IMR-90 (cell line): ENCODE measurements at regions not wholly inside any gene's neighbourhood (a gene's known extent, or its start where the extent isn't known, plus 50 kb on each side); places are given as distances from the start of the nearest gene placed in this dataset.

Experiments
- ATAC-seq: fragments of 200-7000 bp; cut with Tn5 transposase; 2 replicates; pipeline ENCODE4 v1.9.1; 2020; ENCODE audit warnings: low read depth, mild to moderate bottlenecking, moderate library complexity
- BruUV-seq: library from RNA; stranded (reverse); fragments of 400-500 nt; replicated peaks from 2 replicates; lab custom pipeline; 2021; lab: Mats Ljungman, UMichigan
- CTCF ChIA-PET: fragments of 300-600 bp; formaldehyde crosslinking; extraction: SDS; loops from one replicate; lab custom pipeline; 2021; ENCODE audit warnings: antibody characterized with exemption; lab: Yijun Ruan, JAX
- POLR2A ChIA-PET: fragments of 300-600 bp; sonication (Branson Sonifier 250); formaldehyde crosslinking; loops from one replicate; lab custom pipeline; 2022; ENCODE audit warnings: antibody characterized with exemption; ENCODE audit not compliant: unreplicated experiment; lab: Charles Lee
- DNase-seq: peaks from one replicate; pipeline ENCODE4 v3.0.0; 2013
- H2AFZ ChIP-seq: replicated peaks from 2 replicates; pipeline ENCODE3; 2013; ENCODE audit warnings: low read length, mild to moderate bottlenecking; ENCODE audit not compliant: poor library complexity
- H2AK5ac ChIP-seq: 2 replicates; pipeline ENCODE4 v1.6.1; 2013; ENCODE audit warnings: low read depth, low read length, inconsistent platforms
- H2AK9ac ChIP-seq: replicated peaks from 2 replicates; pipeline ENCODE3; 2013; ENCODE audit warnings: mild to moderate bottlenecking, low read depth, low read length, moderate library complexity; ENCODE audit not compliant: poor library complexity
- H2BK120ac ChIP-seq: 2 replicates; pipeline ENCODE4 v1.6.1; 2013; ENCODE audit warnings: low read depth, low read length, inconsistent platforms
- H2BK15ac ChIP-seq: 3 replicates; pipeline ENCODE4 v1.6.1; 2013; ENCODE audit warnings: low read depth, low read length, inconsistent platforms
- H2BK20ac ChIP-seq: 2 replicates; pipeline ENCODE4 v1.6.1; 2013; ENCODE audit warnings: low read depth, mild to moderate bottlenecking, inconsistent platforms, low read length, moderate library complexity
- H2BK5ac ChIP-seq: 2 replicates; pipeline ENCODE4 v1.6.1; 2013; ENCODE audit warnings: mild to moderate bottlenecking, low read depth, low read length, inconsistent platforms; ENCODE audit not compliant: poor library complexity, severe bottlenecking
- H3K14ac ChIP-seq: replicated peaks from 2 replicates; pipeline ENCODE4 v1.6.1; 2013; ENCODE audit warnings: low read depth, low read length, inconsistent platforms
- H3K18ac ChIP-seq: 2 replicates; pipeline ENCODE4 v1.6.1; 2013; ENCODE audit warnings: low read depth, low read length, control low read depth
- H3K23ac ChIP-seq: 2 replicates; pipeline ENCODE4 v1.6.1; 2013; ENCODE audit warnings: low read depth, low read length, inconsistent platforms
- H3K27ac ChIP-seq: 2 replicates; pipeline ENCODE4 v1.5.1; 2013; ENCODE audit warnings: mild to moderate bottlenecking, control low read depth, low read length; ENCODE audit not compliant: insufficient read depth
- H3K27me3 ChIP-seq: 2 replicates; pipeline ENCODE4 v1.6.1; 2013; ENCODE audit warnings: low read length; ENCODE audit not compliant: control insufficient read depth, insufficient read depth
- H3K36me3 ChIP-seq: 2 replicates; pipeline ENCODE4 v1.6.1; 2013; ENCODE audit warnings: low read length, mixed read lengths; ENCODE audit not compliant: control insufficient read depth, insufficient read depth
- H3K4ac ChIP-seq: 2 replicates; pipeline ENCODE4 v1.6.1; 2013; ENCODE audit warnings: low read depth, low read length, inconsistent platforms
- H3K4me1 ChIP-seq: 2 replicates; pipeline ENCODE4 v1.6.1; 2013; ENCODE audit warnings: low read length, mixed read lengths; ENCODE audit not compliant: control insufficient read depth, insufficient read depth
- H3K4me2 ChIP-seq: 2 replicates; pipeline ENCODE4 v1.6.1; 2013; ENCODE audit warnings: low read depth, mild to moderate bottlenecking, control low read depth, low read length, moderate library complexity
- H3K4me3 ChIP-seq: 2 replicates; pipeline ENCODE4 v1.5.1; 2013; ENCODE audit warnings: low read depth, mild to moderate bottlenecking, control low read depth, low read length, moderate library complexity; ENCODE audit not compliant: insufficient read depth
- H3K56ac ChIP-seq: 2 replicates; pipeline ENCODE4 v1.6.1; 2013; ENCODE audit warnings: low read length, inconsistent platforms; ENCODE audit not compliant: insufficient read depth; ENCODE audit errors: extremely low read depth
- H3K79me1 ChIP-seq, 2 experiments: 2 replicates each; pipeline ENCODE4 v1.6.1; 2013; ENCODE audit warnings: low read length in 2 of 2, inconsistent platforms in 1 of 2, low read depth in 1 of 2
- H3K9ac ChIP-seq: 2 replicates; pipeline ENCODE4 v1.6.1; 2013; ENCODE audit warnings: low read depth, low read length, control low read depth
- H3K9me1 ChIP-seq: 2 replicates; pipeline ENCODE4 v1.6.1; 2013; ENCODE audit warnings: low read length, inconsistent platforms; ENCODE audit not compliant: insufficient read depth
- H3K9me3 ChIP-seq: 2 replicates; pipeline ENCODE4 v1.6.1; 2013; ENCODE audit warnings: low read length; ENCODE audit not compliant: control insufficient read depth, insufficient read depth
- H4K20me1 ChIP-seq: 2 replicates; pipeline ENCODE4 v1.6.1; 2013; ENCODE audit warnings: low read length, inconsistent platforms; ENCODE audit not compliant: insufficient read depth
- H4K5ac ChIP-seq: 2 replicates; pipeline ENCODE4 v1.6.1; 2013; ENCODE audit warnings: mild to moderate bottlenecking, low read depth, low read length, control low read depth
- H4K8ac ChIP-seq, 2 experiments: 2 replicates each; pipeline ENCODE4 v1.6.1; 2013; ENCODE audit warnings: low read depth in 2 of 2, low read length in 2 of 2, control low read depth in 1 of 2, inconsistent platforms in 1 of 2
- H4K91ac ChIP-seq: 2 replicates; pipeline ENCODE4 v1.6.1; 2013; ENCODE audit warnings: low read depth, low read length, inconsistent platforms; ENCODE audit not compliant: insufficient read depth
- CHD1 ChIP-seq: IDR thresholded peaks from 2 replicates; pipeline ENCODE4 v1.6.1; 2012; ENCODE audit warnings: low read depth, low read length, improper control_type of control experiment
- ELK1 ChIP-seq: fragments of 150-350 bp; IDR thresholded peaks from 2 replicates; pipeline ENCODE4 v1.6.1; 2016; ENCODE audit warnings: low read depth, mild to moderate bottlenecking, low read length, moderate library complexity, borderline replicate concordance
- MAFK ChIP-seq: IDR thresholded peaks from 2 replicates; pipeline ENCODE4 v1.6.1; 2012; ENCODE audit warnings: low read depth, low read length, improper control_type of control experiment
- MAZ ChIP-seq: IDR thresholded peaks from 2 replicates; pipeline ENCODE4 v1.6.1; 2012; ENCODE audit warnings: low read depth, mild to moderate bottlenecking, low read length, improper control_type of control experiment, moderate library complexity, borderline replicate concordance
- MXI1 ChIP-seq: IDR thresholded peaks from 2 replicates; pipeline ENCODE4 v1.6.1; 2012; ENCODE audit warnings: low read depth, mild to moderate bottlenecking, low read length, moderate library complexity, borderline replicate concordance
- POLR2A ChIP-seq: IDR thresholded peaks from 2 replicates; pipeline ENCODE4 v1.6.1; 2012; ENCODE audit warnings: mild to moderate bottlenecking, low read depth, low read length
- RAD21 ChIP-seq: IDR thresholded peaks from 2 replicates; pipeline ENCODE4 v1.6.1; 2012; ENCODE audit warnings: low read length, improper control_type of control experiment
- RFX5 ChIP-seq: IDR thresholded peaks from 2 replicates; pipeline ENCODE4 v1.8.0; 2012; ENCODE audit warnings: low read depth, mild to moderate bottlenecking, low read length, moderate library complexity
- SMC3 ChIP-seq: fragments of 150-350 bp; IDR thresholded peaks from 2 replicates; pipeline ENCODE4 v1.6.1; 2016; ENCODE audit warnings: low read depth, mild to moderate bottlenecking, antibody characterized with exemption, low read length, moderate library complexity
- WGBS, 2 experiments: methylation state at CpG; one replicate each; pipeline versions ENCODE4 v1.1.5 to v1.1.7; 2013; ENCODE audit warnings: missing lambda C conversion rate in 2 of 2; ENCODE audit not compliant: insufficient read length in 1 of 2; ENCODE audit errors: extremely low coverage in 2 of 2; 5-methylcytosine and 5-hydroxymethylcytosine counted together
- dilution Hi-C: fragments of 300-500 bp; cut with HindIII; formaldehyde crosslinking; loops from one replicate; pipeline ENCODE4 v1.14.3; 2018; ENCODE audit warnings: low sequenced_read_pairs; ENCODE audit not compliant: unreplicated experiment
- in situ Hi-C: fragments of 300-500 bp; cut with MboI; formaldehyde crosslinking; loops from 3 replicates; pipeline ENCODE4 v1.14.3; 2019; ENCODE audit warnings: low sequenced_read_pairs, inconsistent platforms, mixed read lengths
- intact Hi-C: fragments of 100-400 bp; cut with micrococcal nuclease; formaldehyde crosslinking; loops from 2 replicates; pipeline ENCODE4 v1.10.0; 2022
- TF ChIP-seq, protein P1 (sequence below): conservative IDR thresholded peaks from 2 replicates; pipeline ENCODE4 v1.5.1; 2012; ENCODE audit warnings: mild to moderate bottlenecking, low read depth, low read length, improper control_type of control experiment

DNA sequence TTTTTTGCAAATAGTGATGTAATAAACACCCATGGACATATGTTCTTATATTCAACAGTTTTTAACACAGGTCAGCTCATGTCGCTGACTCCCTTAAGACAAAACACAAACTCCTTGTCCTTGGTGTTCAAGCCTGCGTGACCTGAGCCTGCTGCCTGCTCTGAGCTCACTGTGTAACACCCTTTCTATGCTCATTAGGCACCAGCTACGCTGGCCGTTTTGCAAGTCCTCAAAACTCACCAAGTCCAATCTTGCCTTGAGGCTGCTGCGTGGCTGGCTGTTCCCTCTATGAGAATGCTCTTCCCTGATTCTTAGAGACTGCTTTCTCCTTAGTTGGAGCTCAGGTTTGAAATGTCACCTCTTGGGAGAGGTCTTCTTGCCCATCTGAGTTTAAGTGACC lies 100.5 kb upstream of the GLI2 start:
- TF ChIP-seq MXI1 (no peak), RFX5 (no peak), RAD21 (no peak), POLR2A (no peak), CHD1 (no peak), MAFK (no peak), ELK1 (no peak), SMC3 (no peak), MAZ (no peak)
- TF ChIP-seq, protein P1, sequence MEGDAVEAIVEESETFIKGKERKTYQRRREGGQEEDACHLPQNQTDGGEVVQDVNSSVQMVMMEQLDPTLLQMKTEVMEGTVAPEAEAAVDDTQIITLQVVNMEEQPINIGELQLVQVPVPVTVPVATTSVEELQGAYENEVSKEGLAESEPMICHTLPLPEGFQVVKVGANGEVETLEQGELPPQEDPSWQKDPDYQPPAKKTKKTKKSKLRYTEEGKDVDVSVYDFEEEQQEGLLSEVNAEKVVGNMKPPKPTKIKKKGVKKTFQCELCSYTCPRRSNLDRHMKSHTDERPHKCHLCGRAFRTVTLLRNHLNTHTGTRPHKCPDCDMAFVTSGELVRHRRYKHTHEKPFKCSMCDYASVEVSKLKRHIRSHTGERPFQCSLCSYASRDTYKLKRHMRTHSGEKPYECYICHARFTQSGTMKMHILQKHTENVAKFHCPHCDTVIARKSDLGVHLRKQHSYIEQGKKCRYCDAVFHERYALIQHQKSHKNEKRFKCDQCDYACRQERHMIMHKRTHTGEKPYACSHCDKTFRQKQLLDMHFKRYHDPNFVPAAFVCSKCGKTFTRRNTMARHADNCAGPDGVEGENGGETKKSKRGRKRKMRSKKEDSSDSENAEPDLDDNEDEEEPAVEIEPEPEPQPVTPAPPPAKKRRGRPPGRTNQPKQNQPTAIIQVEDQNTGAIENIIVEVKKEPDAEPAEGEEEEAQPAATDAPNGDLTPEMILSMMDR, result no peak

More for the DNA sequence above, 100.5 kb upstream of the GLI2 start:
- H3K4ac ChIP-seq, result no peak overlapping the region
- no peak overlapping the region for H3K4me3 ChIP-seq
- dilution Hi-C loops, result no loop called here
- no peak overlapping the region for H3K18ac ChIP-seq
- ATAC-seq (no peak), DNase-seq (no peak)
- no peak overlapping the region for H2AK5ac ChIP-seq
- H3K23ac ChIP-seq, result no peak overlapping the region
- H4K91ac ChIP-seq, result no peak overlapping the region
- H3K14ac ChIP-seq, result no peak overlapping the region
- H4K5ac ChIP-seq, result no peak overlapping the region
- no peaks in the 10 kb centered on the region for H3K79me1 ChIP-seq
- H3K27me3 ChIP-seq, result peaks cover 55% of the 10 kb centered on the region
- peaks cover 5% of the 10 kb centered on the region; the same call in 1 of the 2 replicates for H3K4me1 ChIP-seq
- no peak overlapping the region for H2BK120ac ChIP-seq
- no peaks in the 10 kb centered on the region for H3K36me3 ChIP-seq
- no peak overlapping the region for H3K27ac ChIP-seq
- H2BK15ac ChIP-seq, result no peak overlapping the region
- intact Hi-C loops, result no loop called here
- no peak overlapping the region for H3K9ac ChIP-seq
- H3K56ac ChIP-seq, result no peak overlapping the region
- 100% methylated on average over 1 of the region's 5 CpGs; no CpG with 5 or more reads in 1 of the 2 experiments for WGBS, 2 experiments
- H2BK5ac ChIP-seq, result no peak overlapping the region
- no peak overlapping the region for H3K4me2 ChIP-seq
- H3K9me3 ChIP-seq, result no peaks in the 10 kb centered on the region
- in situ Hi-C loops, result no loop called here
- H3K9me1 ChIP-seq, result no peaks in the 10 kb centered on the region
- POLR2A ChIA-PET, result no interaction called here
- no TSS peak for BruUV-seq
- no peak overlapping the region for H2BK20ac ChIP-seq
- H4K8ac ChIP-seq, result no peak overlapping the region
- H2AFZ ChIP-seq, result no peak overlapping the region
- no peaks in the 10 kb centered on the region for H4K20me1 ChIP-seq
- CTCF ChIA-PET, result interaction anchor here (1.0 kb wide), 1 partner anchor 11 kb away, joined by 3 read pairs; no protein-coding TSS in a partner anchor
- H2AK9ac ChIP-seq, result no peak overlapping the region
